HepG2 (cell line): ENCODE measurements at regions not wholly inside any gene's neighbourhood (a gene's known extent, or its start where the extent isn't known, plus 50 kb on each side); places are given as distances from the start of the nearest gene placed in this dataset.

ENCODE experiments used
- ATAC-seq: fragments of 200-7000 bp; cut with Tn5 transposase; 3 replicates; pipeline ENCODE4 v1.9.1; 2020; ENCODE audit warnings: mild to moderate bottlenecking, moderate library complexity
- BruUV-seq: library from RNA; stranded (reverse); fragments of 400-500 nt; replicated peaks from 2 replicates; lab custom pipeline; 2021; lab: Mats Ljungman, UMichigan
- CTCF ChIA-PET: fragments of 300-600 bp; formaldehyde crosslinking; extraction: SDS; loops from one replicate; lab custom pipeline; 2021; ENCODE audit warnings: low total read pairs, inconsistent platforms, low intra/inter-chr PET ratio; lab: Yijun Ruan, JAX
- POLR2A ChIA-PET: fragments of 350-600 bp; sonication (Branson Sonifier 250); formaldehyde crosslinking; loops from one replicate; lab custom pipeline; 2020; ENCODE audit warnings: antibody characterized with exemption, inconsistent platforms; lab: Yijun Ruan, JAX
- DNase-seq: peaks from one replicate; pipeline ENCODE4 v3.0.0-alpha.2; 2015; ENCODE audit warnings: low spot score
- FAIRE-seq: peaks from 3 replicates; lab custom pipeline; 2011; peaks lifted over from hg19 to GRCh38; lab: Jason Lieb, UNC
- H2AFZ ChIP-seq: one replicate; pipeline ENCODE4 v1.6.1; 2011; ENCODE audit warnings: low read length, inconsistent platforms
- H3K27ac ChIP-seq: fragments of 300-600 bp; 3 replicates; pipeline ENCODE4 v1.8.0; 2011; ENCODE audit warnings: mixed run types, mild to moderate bottlenecking, mixed read lengths, low read length, inconsistent platforms; ENCODE audit not compliant: insufficient read depth; ENCODE audit errors: extremely low read length
- H3K27me3 ChIP-seq, 2 experiments: fragments of 200-600 bp in 1 of 2; 2 replicates in 1 of 2; 3 replicates in 1 of 2; pipeline versions ENCODE4 v1.6.0 to v1.8.0; 2011; ENCODE audit warnings: low read length in 2 of 2, mild to moderate bottlenecking in 2 of 2, moderate library complexity in 2 of 2, inconsistent platforms in 1 of 2; ENCODE audit not compliant: insufficient read depth in 2 of 2, control insufficient read depth in 1 of 2
- H3K36me3 ChIP-seq, 2 experiments: fragments of 200-600 bp in 1 of 2; replicated peaks in 1 of 2; 2 replicates in 1 of 2; 3 replicates in 1 of 2; pipeline versions ENCODE4 v1.5.1 to v1.8.0; 2011; ENCODE audit warnings: low read length in 2 of 2, inconsistent platforms in 1 of 2; ENCODE audit not compliant: insufficient read depth in 2 of 2, control insufficient read depth in 1 of 2
- H3K4me1 ChIP-seq: 2 replicates; pipeline ENCODE4 v1.5.1; 2012; ENCODE audit warnings: low read length, inconsistent platforms; ENCODE audit not compliant: insufficient read depth
- H3K4me2 ChIP-seq: 2 replicates; pipeline ENCODE4 v1.6.0; 2011; ENCODE audit warnings: low read depth, low read length, inconsistent platforms
- H3K4me3 ChIP-seq, 3 experiments: fragments of 200-600 bp in 1 of 3; sonication (generic), shearing (Covaris generic) in 1 of 3; replicated peaks in 1 of 3; 2 replicates each; pipeline ENCODE4 v1.5.1; 2011 to 2016; ENCODE audit warnings: low read length in 3 of 3, inconsistent platforms in 2 of 3, low read depth in 2 of 3, mild to moderate bottlenecking in 2 of 3, control low read depth in 1 of 3, mixed read lengths in 1 of 3; ENCODE audit not compliant: insufficient read depth in 1 of 3
- H3K79me2 ChIP-seq: one replicate; pipeline ENCODE4 v1.6.1; 2011; ENCODE audit warnings: low read length, inconsistent platforms; ENCODE audit not compliant: insufficient read depth
- H3K9ac ChIP-seq: 2 replicates; pipeline ENCODE4 v1.6.0; 2011; ENCODE audit warnings: mild to moderate bottlenecking, low read depth, low read length, inconsistent platforms; ENCODE audit not compliant: insufficient read depth
- H3K9me3 ChIP-seq: 2 replicates; pipeline ENCODE4 v1.5.1; 2012; ENCODE audit warnings: mild to moderate bottlenecking, low read length
- H4K20me1 ChIP-seq: 2 replicates; pipeline ENCODE4 v1.6.0; 2011; ENCODE audit warnings: inconsistent platforms, mild to moderate bottlenecking, low read length, moderate library complexity; ENCODE audit not compliant: insufficient read depth
- ARID5B ChIP-seq: IDR thresholded peaks from 2 replicates; pipeline ENCODE4 v1.4.0; 2020; ENCODE audit warnings: mild to moderate bottlenecking, missing genetic modification reagents
- ATF4 ChIP-seq, 2 experiments: fragments of 450-650 bp in 1 of 2; sonication (generic) in 1 of 2; formaldehyde crosslinking; IDR thresholded peaks; 2 replicates each; pipeline versions ENCODE4 v1.5.0 to v1.8.0; 2020 to 2022; ENCODE audit warnings: mild to moderate bottlenecking in 1 of 2, missing genetic modification reagents in 1 of 2
- FOXJ3 ChIP-seq: sonication (generic); formaldehyde crosslinking; IDR thresholded peaks from 2 replicates; pipeline ENCODE4 v1.4.0; 2020; ENCODE audit warnings: missing genetic modification reagents, mild to moderate bottlenecking, borderline replicate concordance
- FOXM1 ChIP-seq: sonication (generic); formaldehyde crosslinking; IDR thresholded peaks from 2 replicates; pipeline ENCODE4 v1.5.0; 2020; ENCODE audit warnings: missing genetic modification reagents
- GABPA ChIP-seq, 2 experiments: IDR thresholded peaks; 2 replicates each; pipeline ENCODE4 v1.6.1; 2011 to 2016; ENCODE audit warnings: low read depth in 2 of 2, low read length in 1 of 2, missing biosample characterization in 1 of 2, missing genetic modification characterization in 1 of 2
- GLI4 ChIP-seq: sonication (generic); formaldehyde crosslinking; IDR thresholded peaks from 2 replicates; pipeline ENCODE4 v1.5.1; 2020; ENCODE audit warnings: missing genetic modification reagents, mild to moderate bottlenecking, moderate library complexity, borderline replicate concordance
- HOXD1 ChIP-seq: sonication (generic); formaldehyde crosslinking; IDR thresholded peaks from 2 replicates; pipeline ENCODE4 v1.5.0; 2020; ENCODE audit warnings: missing genetic modification reagents
- REPIN1 ChIP-seq: sonication (generic); formaldehyde crosslinking; IDR thresholded peaks from 2 replicates; pipeline ENCODE4 v1.8.0; 2022; ENCODE audit warnings: missing genetic modification reagents, low read depth, mild to moderate bottlenecking, borderline replicate concordance
- YEATS2 ChIP-seq: sonication (generic); formaldehyde crosslinking; IDR thresholded peaks from 2 replicates; pipeline ENCODE4 v1.4.0; 2020; ENCODE audit warnings: missing genetic modification reagents, borderline replicate concordance
- ZKSCAN1 ChIP-seq: fragments of 150-350 bp; IDR thresholded peaks from 2 replicates; pipeline ENCODE4 v1.6.1; 2014; ENCODE audit warnings: low read length
- ZNF121 ChIP-seq: sonication (generic); formaldehyde crosslinking; IDR thresholded peaks from 2 replicates; pipeline ENCODE4 v1.5.0; 2020; ENCODE audit warnings: mild to moderate bottlenecking, missing genetic modification reagents
- ZNF18 ChIP-seq: sonication (generic); formaldehyde crosslinking; IDR thresholded peaks from 2 replicates; pipeline ENCODE4 v1.8.0; 2022; ENCODE audit warnings: mild to moderate bottlenecking, missing genetic modification reagents; ENCODE audit not compliant: insufficient replicate concordance
- ZNF441 ChIP-seq: sonication (generic); formaldehyde crosslinking; IDR thresholded peaks from 2 replicates; pipeline ENCODE4 v1.7.0; 2021; ENCODE audit warnings: missing genetic modification reagents, borderline replicate concordance
- ZNF564 ChIP-seq: sonication (generic); formaldehyde crosslinking; IDR thresholded peaks from 2 replicates; pipeline ENCODE4 v1.8.1; 2023; ENCODE audit warnings: mild to moderate bottlenecking, missing genetic modification reagents
- ZNF605 ChIP-seq: sonication (generic); formaldehyde crosslinking; IDR thresholded peaks from 2 replicates; pipeline ENCODE4 v1.8.0; 2022; ENCODE audit warnings: mild to moderate bottlenecking, missing genetic modification reagents
- ZNF678 ChIP-seq: sonication (generic); formaldehyde crosslinking; IDR thresholded peaks from 2 replicates; pipeline ENCODE4 v1.4.0; 2020; ENCODE audit warnings: mild to moderate bottlenecking, missing genetic modification reagents
- WGBS: methylation state at CpG from one replicate; pipeline ENCODE4 v1.1.6; 2017; ENCODE audit warnings: low lambda C conversion rate; 5-methylcytosine and 5-hydroxymethylcytosine counted together
- in situ Hi-C: cut with HindIII; loops from 2 replicates; pipeline ENCODE4 v1.10.0; 2017; ENCODE audit warnings: low pct_unique_long_range_greater_than_20kb; ENCODE audit not compliant: extremely low pct_ligation_motif_present
- intact Hi-C: fragments of 100-400 bp; cut with micrococcal nuclease; formaldehyde crosslinking; loops from one replicate; pipeline ENCODE4 v1.10.0; 2022; ENCODE audit not compliant: unreplicated experiment

- FAIRE-seq (no peak), DNase-seq (no peak), ATAC-seq (no peak)
- intact Hi-C loops (no loop called here), in situ Hi-C loops (no loop called here)
- Histone ChIP-seq H3K27me3 (no peaks in the 10 kb centered on the region), H3K79me2 (no peaks in the 10 kb centered on the region), H3K4me1 (peaks cover 6% of the 10 kb centered on the region), H4K20me1 (no peaks in the 10 kb centered on the region), H3K36me3 (no peaks in the 10 kb centered on the region), H3K9ac (no peak overlapping the region), H3K27ac (no peak overlapping the region), H3K4me2 (no peak overlapping the region), H3K4me3 (no peak overlapping the region), H2AFZ (no peak overlapping the region), H3K9me3 (no peaks in the 10 kb centered on the region)
- TF ChIP-seq ZNF121 (CRISPR knock-in tag) (no peak), HOXD1 (no peak), ZKSCAN1 (no peak), ZNF441 (CRISPR knock-in tag) (no peak), ZNF605 (CRISPR knock-in tag) (no peak), ARID5B (no peak), YEATS2 (no peak), FOXM1 (no peak), GABPA (IDR thresholded peaks at IDR 0.05; ENCODE audit: low read depth, low read length) (no peak), GABPA (CRISPR knock-in tag; IDR thresholded peaks at IDR 0.05; ENCODE audit: low read depth) (no peak), ZNF564 (no peak), GLI4 (no peak), ZNF678 (CRISPR knock-in tag) (no peak), ZNF18 (CRISPR knock-in tag) (no peak), FOXJ3 (CRISPR knock-in tag) (no peak), ATF4 (CRISPR knock-in tag; IDR thresholded peaks at IDR 0.05) (no peak), REPIN1 (no peak)
- POLR2A ChIA-PET, result no interaction called here
- WGBS, result 71% methylated on average over 2 of the region's 2 CpGs
- BruUV-seq, result no TSS peak
- CTCF ChIA-PET, result no interaction called here
These were observed 53.7 kb upstream of the CARD18 start for GRCh38 chr11:105193260-105193659.
